Adrenal gland (tissue), 9 donors: ENCODE measurements at regions not wholly inside any gene's neighbourhood (a gene's known extent, or its start where the extent isn't known, plus 50 kb on each side); places are given as distances from the start of the nearest gene placed in this dataset.

Experiments
- DNase-seq, 7 donors: peaks; one replicate each; pipeline ENCODE4 v3.0.0-alpha.2; 2019 to 2020
- H3K27ac ChIP-seq, 5 donors: fragments of 200-600 bp; sonication (generic) in 4 of 5; 1 replicate in 3 of 5; 2 replicates in 2 of 5; pipeline versions ENCODE4 v1.5.1 to v1.8.0; 2016 to 2020; ENCODE audit warnings: mild to moderate bottlenecking in 1 of 5
- H3K27me3 ChIP-seq: fragments of 200-600 bp; 2 replicates; pipeline ENCODE4 v1.8.0; 2021
- H3K36me3 ChIP-seq, 2 donors: fragments of 200-600 bp; replicated peaks in 1 of 2; 1 replicate in 1 of 2; 2 replicates in 1 of 2; pipeline versions ENCODE4 v1.5.1 to v1.8.0; 2018 to 2022
- H3K4me1 ChIP-seq, 2 donors: fragments of 200-600 bp; replicated peaks in 1 of 2; 1 replicate in 1 of 2; 2 replicates in 1 of 2; pipeline versions ENCODE4 v1.5.1 to v1.8.0; 2018 to 2021
- H3K4me3 ChIP-seq, 4 donors: fragments of 200-600 bp; sonication (generic) in 3 of 4; one replicate each; pipeline ENCODE4 v1.5.1; 2016 to 2018
- H3K9me3 ChIP-seq, 3 donors: fragments of 200-600 bp; sonication (generic) in 1 of 3; replicated peaks in 1 of 3; 1 replicate in 2 of 3; 2 replicates in 1 of 3; pipeline versions ENCODE4 v1.5.1 to v1.8.0; 2016 to 2021
- CTCF ChIP-seq, 6 experiments: fragments of 450-650 bp in 4 of 6; fragments of 200-600 bp in 2 of 6; sonication (generic) in 1 of 6; IDR thresholded peaks; 1 replicate in 5 of 6; 2 replicates in 1 of 6; pipeline versions ENCODE4 v1.5.1 to v1.8.0; 2016 to 2021; ENCODE audit warnings: antibody characterized with exemption in 6 of 6, mild to moderate bottlenecking in 2 of 6, moderate library complexity in 1 of 6
- POLR2A ChIP-seq, 2 donors: fragments of 450-650 bp; IDR thresholded peaks; one replicate each; pipeline ENCODE4 v1.6.1; 2017; ENCODE audit warnings: antibody characterized with exemption in 2 of 2, mild to moderate bottlenecking in 2 of 2, moderate library complexity in 1 of 2
- WGBS, 4 donors: extraction: QIAGEN DNeasy Blood & Tissue Kit in 2 of 4; methylation state at CpG; one replicate each; pipeline versions ENCODE4 v1.1.5 to v1.1.7; 2013 to 2017; 5-methylcytosine and 5-hydroxymethylcytosine counted together
- intact Hi-C, 2 donors: fragments of 100-400 bp; cut with DNase I; formaldehyde crosslinking; loops; one replicate each; pipeline versions ENCODE4 v1.14.1 to v1.15.0; 2022 to 2023
- donor health status: healthy with polysubstance abuse.
- donor health status: Bipolar disorder and iron deficiency.
- donor health status: DM: yes; HTN: yes; CAD: no.
- donor health status: DM: no; HTN: no; CAD: no.
- donor health status: DM: no; HTN: no; CAD: no.

DNA sequence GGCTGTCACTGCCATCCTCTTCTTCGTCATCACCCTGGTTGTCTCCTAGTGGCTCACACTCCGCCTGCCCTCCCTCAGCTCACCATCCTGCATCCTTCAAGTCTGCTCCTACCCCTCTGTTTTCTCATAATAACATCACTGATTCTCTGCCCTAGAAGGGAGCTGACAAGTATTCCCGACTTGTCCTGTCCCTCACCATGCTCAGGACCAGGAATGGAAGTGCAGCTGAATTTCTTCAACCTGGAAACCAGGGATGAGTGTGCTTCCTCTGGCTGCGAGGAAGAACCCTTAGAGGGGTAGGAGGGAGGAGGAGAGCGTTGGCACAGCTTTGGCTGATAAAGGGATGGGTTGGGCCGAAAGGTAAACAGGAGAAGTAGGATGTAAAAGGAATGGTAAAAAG is 174.8 kb upstream of the GPR26 start:
- no peak for DNase-seq
- no peaks in the 10 kb centered on the region for H3K4me1 ChIP-seq
- TF ChIP-seq CTCF (IDR thresholded peaks at IDR 0.05) = no peak
- no peak for TF ChIP-seq POLR2A (IDR thresholded peaks at IDR 0.05)
- intact Hi-C loops = no loop called here
- H3K27ac ChIP-seq = no peak overlapping the region
- peaks cover 5% of the 10 kb centered on the region for H3K27me3 ChIP-seq
- no peaks in the 10 kb centered on the region for H3K9me3 ChIP-seq
- WGBS, 4 donors = 70 to 80% (median 72%) methylated on average over 6 of the region's 6 CpGs
- H3K4me3 ChIP-seq = no peak overlapping the region
- no peaks in the 10 kb centered on the region for H3K36me3 ChIP-seq

DNA sequence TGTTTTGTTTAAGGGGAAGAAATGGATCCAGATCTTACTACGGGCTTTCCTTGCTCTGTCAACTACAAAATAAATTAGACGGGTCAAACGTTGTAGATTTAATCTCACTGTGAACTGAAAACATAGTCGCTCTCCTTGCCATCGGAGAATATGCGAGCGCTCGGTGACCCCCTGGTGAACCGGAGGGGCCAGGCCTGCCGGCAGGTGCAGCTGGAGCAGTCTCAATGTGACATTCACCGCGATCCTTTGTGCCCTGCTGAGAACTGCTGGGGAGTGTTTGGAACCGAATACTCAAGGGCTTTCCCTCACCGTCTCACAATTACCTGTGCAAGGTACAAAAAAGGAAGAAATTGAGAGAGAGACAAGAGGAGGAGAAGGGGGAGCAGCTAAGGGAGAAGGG is 174.1 kb upstream of the GPR26 start:
- no peak overlapping the region for H3K4me3 ChIP-seq
- WGBS, 4 donors = 47 to 57% (median 53%) methylated on average over 12 to 14 of the region's 14 CpGs
- peaks cover 5% of the 10 kb centered on the region for H3K27me3 ChIP-seq
- TF ChIP-seq CTCF (IDR thresholded peaks at IDR 0.05) (no peak), POLR2A (IDR thresholded peaks at IDR 0.05) (no peak)
- intact Hi-C loops = no loop called here
- no peaks in the 10 kb centered on the region for H3K36me3 ChIP-seq
- H3K27ac ChIP-seq = no peak overlapping the region
- no peaks in the 10 kb centered on the region for H3K4me1 ChIP-seq
- no peak for DNase-seq
- no peaks in the 10 kb centered on the region for H3K9me3 ChIP-seq

GRCh38 chr10:123494301-123494808 is 171.8 kb upstream of the GPR26 start:
- no peaks in the 10 kb centered on the region for H3K4me1 ChIP-seq
- no peaks in the 10 kb centered on the region for H3K9me3 ChIP-seq
- 62 to 69% (median 63%) methylated on average over 2 to 5 of the region's 5 CpGs; no CpG with 5 or more reads in 1 of the 4 donors for WGBS, 4 donors
- no peak for TF ChIP-seq POLR2A (IDR thresholded peaks at IDR 0.05)
- no peak for TF ChIP-seq CTCF (IDR thresholded peaks at IDR 0.05)
- intact Hi-C loops = no loop called here
- H3K27ac ChIP-seq = no peak overlapping the region
- H3K27me3 ChIP-seq = peaks cover 5% of the 10 kb centered on the region
- H3K36me3 ChIP-seq = no peaks in the 10 kb centered on the region
- no peak overlapping the region for H3K4me3 ChIP-seq
- no peak for DNase-seq

DNA sequence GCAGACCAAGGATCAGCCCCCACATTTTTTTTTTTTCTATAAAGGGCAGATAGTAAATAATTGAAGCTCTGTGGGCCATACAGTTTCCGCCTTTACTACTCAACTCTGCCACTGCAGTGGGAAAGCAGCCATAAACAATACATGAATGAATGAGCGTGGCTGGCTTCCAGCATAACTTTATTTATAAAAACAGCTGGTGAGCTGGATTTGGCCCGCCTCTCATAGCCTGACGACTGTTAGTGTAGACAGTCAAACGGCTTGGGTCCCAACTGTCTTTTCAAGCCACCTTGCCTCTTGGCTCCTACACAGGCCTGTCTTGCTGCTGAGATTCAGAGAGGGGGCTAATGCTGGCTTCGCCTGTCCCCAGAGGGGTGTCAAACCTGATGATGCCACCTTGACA is 169.8 kb upstream of the GPR26 start:
- 69 to 90% (median 75%) methylated on average over 6 of the region's 6 CpGs for WGBS, 4 donors

More for the DNA sequence above, 169.8 kb upstream of the GPR26 start:
- DNase-seq = no peak
- Histone ChIP-seq H3K27me3 (peaks cover 5% of the 10 kb centered on the region), H3K27ac (no peak overlapping the region), H3K36me3 (no peaks in the 10 kb centered on the region), H3K9me3 (no peaks in the 10 kb centered on the region), H3K4me1 (no peaks in the 10 kb centered on the region), H3K4me3 (no peak overlapping the region)
- TF ChIP-seq CTCF (IDR thresholded peaks at IDR 0.05) = no peak
- no peak for TF ChIP-seq POLR2A (IDR thresholded peaks at IDR 0.05)
- intact Hi-C loops = no loop called here
